GM19328 (cell line): ENCODE measurements at regions not wholly inside any gene's neighbourhood (a gene's known extent, or its start where the extent isn't known, plus 50 kb on each side); places are given as distances from the start of the nearest gene placed in this dataset.

Source experiments
- ATAC-seq: cut with Tn5 transposase; IDR thresholded peaks from one replicate; pipeline ENCODE4 v1.9.1; 2021; ENCODE audit warnings: mild to moderate bottlenecking, moderate library complexity; ENCODE audit not compliant: unreplicated experiment

- no peak for ATAC-seq
Observed at GRCh38 chr14:44309331-44309730, 197.8 kb downstream of the FSCB start.

- no peak for ATAC-seq
Observed at GRCh38 chr14:44300916-44301315, 206.2 kb downstream of the FSCB start.

- no peak for ATAC-seq
Observed at GRCh38 chr14:44297437-44297836, 209.6 kb downstream of the FSCB start.

- ATAC-seq = no peak
Observed at GRCh38 chr14:44291366-44291915, 215.6 kb downstream of the FSCB start.

- no peak for ATAC-seq
Observed at GRCh38 chr14:44287858-44288257, 219.2 kb downstream of the FSCB start.

GRCh38 chr14:44286201-44286600 lies 220.9 kb downstream of the FSCB start:
- ATAC-seq = no peak

- ATAC-seq = no peak
Observed at GRCh38 chr14:44283836-44284235, 223.2 kb downstream of the FSCB start.

- no peak for ATAC-seq
Observed at GRCh38 chr14:44279357-44279756, 227.7 kb downstream of the FSCB start.

GRCh38 chr14:44271637-44272036 lies 235.4 kb downstream of the FSCB start:
- ATAC-seq = no peak

- no peak for ATAC-seq
Observed at GRCh38 chr14:44271006-44271405, 236.1 kb downstream of the FSCB start.

- ATAC-seq = no peak
Observed at GRCh38 chr14:44265246-44265645, 241.8 kb downstream of the FSCB start.

GRCh38 chr14:44215660-44216059 lies 291.4 kb downstream of the FSCB start:
- no peak for ATAC-seq

GRCh38 chr14:44211718-44212117 lies 295.4 kb downstream of the FSCB start:
- no peak for ATAC-seq

GRCh38 chr14:44204061-44204835 lies 302.8 kb downstream of the FSCB start:
- no peak for ATAC-seq

GRCh38 chr14:44180975-44181374 lies 326.1 kb downstream of the FSCB start:
- ATAC-seq = no peak

GRCh38 chr14:44170556-44170955 lies 336.5 kb downstream of the FSCB start:
- no peak for ATAC-seq

GRCh38 chr14:44170101-44170500 lies 337.0 kb downstream of the FSCB start:
- no peak for ATAC-seq

GRCh38 chr14:44168566-44168965 lies 338.5 kb downstream of the FSCB start:
- ATAC-seq = no peak

- ATAC-seq = no peak
Observed at GRCh38 chr14:44166611-44167010, 340.5 kb downstream of the FSCB start.

GRCh38 chr14:44165936-44166335 lies 341.1 kb downstream of the FSCB start:
- no peak for ATAC-seq

- no peak for ATAC-seq
Observed at GRCh38 chr14:44165286-44165685, 341.8 kb downstream of the FSCB start.

- ATAC-seq = no peak
Observed at GRCh38 chr14:44163946-44164345, 343.1 kb downstream of the FSCB start.

- ATAC-seq = no peak
Observed at GRCh38 chr14:44162197-44162596, 344.9 kb downstream of the FSCB start.
